T-helper 2 cell treated with Interferon-gamma antibody and Interleukin-4, amounts not matched to agents 5 μg/mL and 100 μg/mL, for 36 hours (primary cell): ENCODE measurements at regions not wholly inside any gene's neighbourhood (a gene's known extent, or its start where the extent isn't known, plus 50 kb on each side); places are given as distances from the start of the nearest gene placed in this dataset.
A peak's percentile ranks its signal among the peaks of the same experiment; 100 is the strongest.

Experiments
- DNase-seq: peaks from one replicate; pipeline ENCODE4 v3.0.0; 2021; ENCODE audit warnings: low spot score
- H3K27ac Mint-ChIP-seq: one replicate; pipeline ENCODE4 v1.8.0; 2021; ENCODE audit warnings: mild to moderate bottlenecking, mixed read lengths
- H3K27me3 Mint-ChIP-seq: one replicate; pipeline ENCODE4 v1.8.0; 2021; ENCODE audit warnings: low read depth, mixed read lengths
- H3K36me3 Mint-ChIP-seq: one replicate; pipeline ENCODE4 v1.8.0; 2021; ENCODE audit warnings: low read depth, mixed read lengths
- H3K4me1 Mint-ChIP-seq: one replicate; pipeline ENCODE4 v1.8.0; 2021; ENCODE audit warnings: low read depth, mixed read lengths
- H3K4me3 Mint-ChIP-seq: one replicate; pipeline ENCODE4 v1.8.0; 2022; ENCODE audit warnings: mild to moderate bottlenecking, moderate library complexity, mixed read lengths
- H3K9me3 Mint-ChIP-seq: one replicate; pipeline ENCODE4 v1.8.0; 2021; ENCODE audit warnings: mixed read lengths

DNA sequence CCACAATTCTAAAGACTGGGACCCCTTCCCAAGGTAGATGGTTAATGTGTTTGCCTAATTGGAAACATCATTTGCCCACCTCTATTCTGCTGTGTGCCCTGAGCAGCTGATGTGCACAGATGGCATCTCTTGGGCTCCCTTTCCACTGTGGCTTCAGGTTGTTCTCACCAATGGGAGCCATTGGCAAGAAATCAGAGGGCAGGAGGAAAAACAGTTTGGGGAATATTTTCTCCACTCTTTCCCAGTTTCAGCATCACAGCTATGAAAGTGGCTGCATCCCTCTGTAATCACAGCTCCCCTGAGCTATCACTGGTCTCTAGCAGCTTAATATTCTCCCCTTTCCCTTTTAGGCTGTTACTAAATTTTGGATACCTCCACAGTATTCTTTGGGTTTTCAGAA lies 911.6 kb upstream of the SEMA6A start:
- H3K36me3 Mint-ChIP-seq, result no peaks in the 10 kb centered on the region
- H3K4me3 Mint-ChIP-seq, result no peak overlapping the region
- no peak overlapping the region for H3K27ac Mint-ChIP-seq
- no peaks in the 10 kb centered on the region for H3K4me1 Mint-ChIP-seq
- H3K9me3 Mint-ChIP-seq, result no peaks in the 10 kb centered on the region
- H3K27me3 Mint-ChIP-seq, result no peaks in the 10 kb centered on the region
- DNase-seq, result no peak

- Mint-ChIP-seq H3K9me3 (no peaks in the 10 kb centered on the region), H3K36me3 (no peaks in the 10 kb centered on the region), H3K27ac (no peak overlapping the region), H3K27me3 (no peaks in the 10 kb centered on the region), H3K4me3 (no peak overlapping the region), H3K4me1 (no peaks in the 10 kb centered on the region)
- DNase-seq, result no peak
Measured at GRCh38 chr5:117475919-117476318, 901.3 kb upstream of the SEMA6A start.

- DNase-seq, result no peak
Measured at GRCh38 chr5:117473165-117473564, 898.5 kb upstream of the SEMA6A start.

GRCh38 chr5:117463881-117464570 lies 889.4 kb upstream of the SEMA6A start:
- Mint-ChIP-seq H3K27me3 (no peaks in the 10 kb centered on the region), H3K36me3 (no peaks in the 10 kb centered on the region), H3K4me1 (no peaks in the 10 kb centered on the region), H3K4me3 (no peak overlapping the region), H3K27ac (no peak overlapping the region), H3K9me3 (no peaks in the 10 kb centered on the region)
- DNase-seq, result no peak

More at GRCh38 chr5:117473165-117473564, 898.5 kb upstream of the SEMA6A start:
- Mint-ChIP-seq H3K4me3 (no peak overlapping the region), H3K4me1 (no peaks in the 10 kb centered on the region), H3K9me3 (no peaks in the 10 kb centered on the region), H3K27ac (no peak overlapping the region), H3K36me3 (no peaks in the 10 kb centered on the region), H3K27me3 (no peaks in the 10 kb centered on the region)

GRCh38 chr5:117461966-117462365 lies 887.3 kb upstream of the SEMA6A start:
- H3K9me3 Mint-ChIP-seq, result no peaks in the 10 kb centered on the region
- no peak for DNase-seq
- H3K27me3 Mint-ChIP-seq, result no peaks in the 10 kb centered on the region
- H3K4me1 Mint-ChIP-seq, result no peaks in the 10 kb centered on the region
- H3K4me3 Mint-ChIP-seq, result no peak overlapping the region
- no peaks in the 10 kb centered on the region for H3K36me3 Mint-ChIP-seq
- no peak overlapping the region for H3K27ac Mint-ChIP-seq

DNA sequence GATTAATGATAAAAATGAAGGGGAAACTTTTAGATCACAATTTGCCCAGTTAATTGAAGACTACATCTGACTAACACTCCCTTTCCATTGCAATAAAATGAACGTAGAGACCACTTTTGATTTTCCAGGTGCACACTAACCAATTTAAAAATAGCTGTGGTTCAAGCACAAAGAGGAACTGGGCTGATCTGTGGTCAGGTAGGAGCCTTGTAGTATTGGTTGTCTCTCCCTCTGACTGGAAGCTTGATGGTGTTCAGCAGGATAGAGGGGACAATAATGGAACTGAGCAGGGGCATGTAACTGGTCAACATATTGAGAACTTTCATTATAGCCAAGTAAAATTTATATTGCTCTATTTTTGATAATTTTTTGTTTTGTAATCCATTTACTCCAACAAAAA lies 886.8 kb upstream of the SEMA6A start:
- Mint-ChIP-seq H3K9me3 (no peaks in the 10 kb centered on the region), H3K27ac (no peak overlapping the region), H3K4me3 (no peak overlapping the region), H3K36me3 (no peaks in the 10 kb centered on the region), H3K27me3 (no peaks in the 10 kb centered on the region), H3K4me1 (no peaks in the 10 kb centered on the region)
- DNase-seq, result no peak

DNA sequence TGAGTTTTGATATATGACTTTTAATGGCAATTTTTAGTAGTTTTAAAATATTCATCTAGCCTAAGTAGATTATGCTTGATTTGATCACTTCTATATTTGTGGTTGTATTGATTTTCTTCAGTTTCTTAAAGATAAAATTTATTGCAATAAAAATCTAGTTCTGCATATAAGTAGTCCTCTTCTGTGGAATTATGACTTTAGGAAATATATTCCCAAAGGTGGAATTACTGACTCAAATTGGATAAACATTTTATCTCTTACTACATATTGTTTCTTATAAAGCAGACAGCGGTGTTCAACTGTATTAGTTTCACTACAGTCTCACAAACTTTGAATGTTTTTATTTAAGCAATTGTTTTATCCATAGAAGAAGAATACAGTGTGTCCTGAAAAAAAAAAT lies 883.0 kb upstream of the SEMA6A start:
- Mint-ChIP-seq H3K27ac (no peak overlapping the region), H3K27me3 (no peaks in the 10 kb centered on the region), H3K36me3 (no peaks in the 10 kb centered on the region), H3K4me3 (no peak overlapping the region), H3K9me3 (no peaks in the 10 kb centered on the region), H3K4me1 (no peaks in the 10 kb centered on the region)
- no peak for DNase-seq

DNA sequence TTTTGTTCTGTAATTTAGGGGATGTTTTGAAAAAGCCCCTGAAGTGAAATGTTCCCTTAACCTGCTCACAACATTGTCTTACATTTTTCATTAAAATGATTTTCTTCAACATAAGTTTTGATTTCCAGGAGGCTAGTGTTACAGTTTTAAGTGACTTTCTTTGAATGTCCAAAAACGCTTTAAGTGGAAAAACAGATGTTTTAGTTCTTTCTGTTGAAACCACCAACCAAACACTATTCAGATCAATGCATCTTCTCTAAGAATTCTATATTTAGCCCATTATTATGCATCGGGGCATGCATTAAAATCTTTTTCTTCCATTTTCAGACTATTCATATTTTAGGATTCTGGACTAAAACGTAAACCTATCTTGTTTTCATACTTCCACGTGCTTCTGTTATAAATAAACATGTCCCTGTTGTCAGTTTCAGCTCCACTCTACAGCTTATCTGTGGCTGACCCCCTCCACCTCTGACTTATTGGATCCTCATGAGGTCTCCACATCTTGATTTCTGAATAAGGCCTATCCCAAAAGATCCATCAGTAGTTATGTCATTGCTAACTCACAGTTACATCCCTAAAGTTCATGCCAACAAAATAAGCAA lies 882.3 kb upstream of the SEMA6A start:
- Mint-ChIP-seq H3K27ac (no peak overlapping the region), H3K4me1 (no peaks in the 10 kb centered on the region), H3K36me3 (no peaks in the 10 kb centered on the region), H3K27me3 (no peaks in the 10 kb centered on the region), H3K9me3 (no peaks in the 10 kb centered on the region), H3K4me3 (no peak overlapping the region)
- DNase-seq, result no peak

- Mint-ChIP-seq H3K4me3 (peak overlapping the region; percentile 70), H3K27me3 (no peaks in the 10 kb centered on the region), H3K27ac (no peak overlapping the region), H3K9me3 (no peaks in the 10 kb centered on the region), H3K4me1 (no peaks in the 10 kb centered on the region), H3K36me3 (no peaks in the 10 kb centered on the region)
- DNase-seq, result no peak
Measured at GRCh38 chr5:117455236-117456233, 880.9 kb upstream of the SEMA6A start.

DNA sequence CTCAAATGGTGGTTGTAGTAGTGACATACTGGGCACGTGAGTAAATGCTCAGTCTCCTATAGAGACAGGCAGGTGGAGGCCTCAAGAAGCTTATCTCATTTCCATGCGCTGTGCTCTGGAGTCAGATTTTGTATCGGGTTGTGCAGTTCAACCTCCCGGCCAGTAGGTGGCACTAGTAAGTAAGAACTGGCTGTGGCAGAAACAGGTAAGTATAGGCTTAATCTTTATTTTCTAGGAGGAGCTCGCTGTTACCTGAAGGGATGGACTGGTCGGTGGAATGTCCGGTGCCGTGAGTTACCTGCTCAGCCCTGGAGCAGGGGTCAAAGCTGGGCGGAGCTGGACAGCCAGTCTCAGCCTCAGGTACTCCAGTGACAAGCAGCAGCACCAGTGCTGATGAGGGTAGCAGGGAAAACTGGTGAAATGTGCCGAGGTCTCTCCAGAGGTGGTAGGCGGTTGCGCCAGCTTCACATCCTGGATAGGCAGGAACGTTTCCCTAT lies 880.1 kb upstream of the SEMA6A start:
- Mint-ChIP-seq H3K4me3 (peak overlapping the region; percentile 70), H3K27me3 (no peaks in the 10 kb centered on the region), H3K27ac (no peak overlapping the region), H3K4me1 (no peaks in the 10 kb centered on the region), H3K9me3 (no peaks in the 10 kb centered on the region), H3K36me3 (no peaks in the 10 kb centered on the region)
- peak; percentile 27 for DNase-seq

- Mint-ChIP-seq H3K9me3 (no peaks in the 10 kb centered on the region), H3K36me3 (no peaks in the 10 kb centered on the region), H3K4me1 (no peaks in the 10 kb centered on the region), H3K27me3 (no peaks in the 10 kb centered on the region), H3K4me3 (no peak overlapping the region), H3K27ac (no peak overlapping the region)
- no peak for DNase-seq
Measured at GRCh38 chr5:117436846-117437245, 862.2 kb upstream of the SEMA6A start.

DNA sequence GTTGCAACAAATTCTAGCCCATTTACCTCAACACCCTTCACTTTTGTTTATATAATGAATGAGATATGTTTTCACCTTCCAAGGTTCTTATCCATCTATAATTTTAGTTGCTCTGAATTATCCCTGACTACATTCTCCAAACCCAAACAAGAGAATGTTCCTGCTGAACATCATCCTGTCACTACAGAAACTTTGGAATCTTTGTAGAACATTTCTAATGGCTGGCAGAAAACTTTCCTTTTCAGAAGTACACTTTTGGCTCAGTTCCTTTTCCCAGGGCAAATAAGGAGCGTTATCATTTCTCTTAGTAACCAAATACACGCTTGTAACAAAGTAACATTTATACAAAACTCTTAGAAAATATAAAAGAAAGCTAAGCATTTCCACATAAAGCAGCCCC lies 860.6 kb upstream of the SEMA6A start:
- no peaks in the 10 kb centered on the region for H3K36me3 Mint-ChIP-seq
- no peak overlapping the region for H3K4me3 Mint-ChIP-seq

GRCh38 chr5:117434254-117434653 lies 859.6 kb upstream of the SEMA6A start:
- Mint-ChIP-seq H3K27me3 (no peaks in the 10 kb centered on the region), H3K4me3 (no peak overlapping the region), H3K9me3 (no peaks in the 10 kb centered on the region), H3K36me3 (no peaks in the 10 kb centered on the region), H3K27ac (no peak overlapping the region), H3K4me1 (no peaks in the 10 kb centered on the region)
- no peak for DNase-seq

More for the DNA sequence above, 860.6 kb upstream of the SEMA6A start:
- Mint-ChIP-seq H3K27ac (no peak overlapping the region), H3K4me1 (no peaks in the 10 kb centered on the region), H3K9me3 (no peaks in the 10 kb centered on the region), H3K27me3 (no peaks in the 10 kb centered on the region)
- no peak for DNase-seq

DNA sequence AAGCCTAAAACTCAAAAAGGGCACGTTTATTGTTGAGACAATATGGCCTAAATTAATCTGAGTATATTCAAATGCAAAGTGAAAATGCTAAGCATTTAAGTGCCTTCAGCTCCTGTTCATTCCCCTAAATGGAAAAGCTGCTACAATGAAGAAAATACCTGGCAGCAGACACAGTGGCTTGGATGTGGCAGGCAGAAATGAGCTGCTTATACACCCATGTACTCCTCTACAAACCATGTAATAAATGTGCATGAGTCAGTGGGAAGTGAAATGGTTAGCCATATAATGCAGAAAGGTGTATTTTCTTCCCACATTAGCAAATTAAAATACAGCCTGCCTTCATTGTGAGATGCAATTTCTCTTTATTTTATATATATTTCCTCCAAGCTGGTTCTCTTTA lies 859.2 kb upstream of the SEMA6A start:
- DNase-seq, result no peak
- Mint-ChIP-seq H3K27me3 (no peaks in the 10 kb centered on the region), H3K27ac (no peak overlapping the region), H3K9me3 (no peaks in the 10 kb centered on the region), H3K4me3 (no peak overlapping the region), H3K36me3 (no peaks in the 10 kb centered on the region), H3K4me1 (no peaks in the 10 kb centered on the region)
